ENCODE measurements at regions not wholly inside any gene's neighbourhood (a gene's known extent, or its start where the extent isn't known, plus 50 kb on each side); places are given as distances from the start of the nearest gene placed in this dataset.

- H3K4me2 ChIP-seq (ENCODE audit: control insufficient read depth, extremely low read depth, insufficient read depth, low read depth, low read length): no peak overlapping the region
- H4K20me1 ChIP-seq (ENCODE audit: control insufficient read depth, extremely low read depth, insufficient read depth, low read length): no peaks in the 10 kb centered on the region
- H2AFZ ChIP-seq (ENCODE audit: control insufficient read depth, low read length): no peak overlapping the region
- H3K4me1 ChIP-seq (ENCODE audit: control insufficient read depth, extremely low read depth, insufficient read depth, low read length): no peaks in the 10 kb centered on the region
- no peaks in the 10 kb centered on the region for H3K9me3 ChIP-seq (ENCODE audit: control insufficient read depth, low read depth, low read length)
- no peaks in the 10 kb centered on the region for H3K36me3 ChIP-seq (ENCODE audit: control insufficient read depth in 2 of 2, extremely low read depth in 1 of 2, insufficient read depth in 2 of 2, low read length in 2 of 2)
- dilution Hi-C loops (cut with MboI; ENCODE audit: extremely low pct_ligation_motif_present, low sequenced_read_pairs): no loop called here
- no peak for FAIRE-seq
- no peak overlapping the region for H3K27ac ChIP-seq (ENCODE audit: control insufficient read depth, insufficient read depth, low read length)
- TF ChIP-seq EZH2 (IDR thresholded peaks at IDR 0.05; ENCODE audit: low read length): no peak
- TF ChIP-seq CTCF (optimal IDR thresholded peaks at IDR 0.05 in 1 of 3, IDR thresholded peaks at IDR 0.05 in 1 of 3, conservative IDR thresholded peaks at IDR 0.05 in 1 of 3; ENCODE audit: extremely low read depth in 1 of 3, insufficient read depth in 2 of 3, low read length in 3 of 3): no peak
- H3K9me1 ChIP-seq (ENCODE audit: control insufficient read depth, extremely low read depth, insufficient read depth, low read length): no peaks in the 10 kb centered on the region
- H3K79me2 ChIP-seq (ENCODE audit: control insufficient read depth, insufficient read depth, low read length): no peaks in the 10 kb centered on the region
- peaks cover 9% of the 10 kb centered on the region for H3K27me3 ChIP-seq (ENCODE audit: control insufficient read depth, extremely low read depth, insufficient read depth, low read length)
- no peak overlapping the region for H3K4me3 ChIP-seq (ENCODE audit: control insufficient read depth in 2 of 3, extremely low read depth in 1 of 3, insufficient read depth in 2 of 3, low read depth in 1 of 3, low read length in 3 of 3)
- DNase-seq (ENCODE audit: low read depth, low spot score): no peak
- H3K9ac ChIP-seq (ENCODE audit: control insufficient read depth, extremely low read depth, insufficient read depth, low read length): no peak overlapping the region
Measured at GRCh38 chrX:41029332-41029731, 55.9 kb upstream of the USP9X start.

- no peak for DNase-seq (ENCODE audit: low read depth, low spot score)
- Histone ChIP-seq H3K27me3 (ENCODE audit: control insufficient read depth, extremely low read depth, insufficient read depth, low read length) (peaks cover 4% of the 10 kb centered on the region), H3K79me2 (ENCODE audit: control insufficient read depth, insufficient read depth, low read length) (no peaks in the 10 kb centered on the region), H3K4me2 (ENCODE audit: control insufficient read depth, extremely low read depth, insufficient read depth, low read depth, low read length) (no peak overlapping the region), H2AFZ (ENCODE audit: control insufficient read depth, low read length) (no peak overlapping the region), H3K9ac (ENCODE audit: control insufficient read depth, extremely low read depth, insufficient read depth, low read length) (no peak overlapping the region), H3K9me3 (ENCODE audit: control insufficient read depth, low read depth, low read length) (no peaks in the 10 kb centered on the region), H3K9me1 (ENCODE audit: control insufficient read depth, extremely low read depth, insufficient read depth, low read length) (no peaks in the 10 kb centered on the region), H3K4me1 (ENCODE audit: control insufficient read depth, extremely low read depth, insufficient read depth, low read length) (no peaks in the 10 kb centered on the region), H3K36me3 (ENCODE audit: control insufficient read depth in 2 of 2, extremely low read depth in 1 of 2, insufficient read depth in 2 of 2, low read length in 2 of 2) (no peaks in the 10 kb centered on the region), H3K4me3 (ENCODE audit: control insufficient read depth in 2 of 3, extremely low read depth in 1 of 3, insufficient read depth in 2 of 3, low read depth in 1 of 3, low read length in 3 of 3) (no peak overlapping the region), H3K27ac (ENCODE audit: control insufficient read depth, insufficient read depth, low read length) (no peak overlapping the region), H4K20me1 (ENCODE audit: control insufficient read depth, extremely low read depth, insufficient read depth, low read length) (no peaks in the 10 kb centered on the region)
- no peak for FAIRE-seq
- dilution Hi-C loops (cut with MboI; ENCODE audit: extremely low pct_ligation_motif_present, low sequenced_read_pairs): no loop called here
- TF ChIP-seq EZH2 (IDR thresholded peaks at IDR 0.05; ENCODE audit: low read length) (no peak), CTCF (optimal IDR thresholded peaks at IDR 0.05 in 1 of 3, IDR thresholded peaks at IDR 0.05 in 1 of 3, conservative IDR thresholded peaks at IDR 0.05 in 1 of 3; ENCODE audit: extremely low read depth in 1 of 3, insufficient read depth in 2 of 3, low read length in 3 of 3) (no peak)
Measured at GRCh38 chrX:41031256-41031967, 53.8 kb upstream of the USP9X start.

Data from keratinocyte (primary cell).